COLO668 (cell line): ENCODE measurements at regions not wholly inside any gene's neighbourhood (a gene's known extent, or its start where the extent isn't known, plus 50 kb on each side); places are given as distances from the start of the nearest gene placed in this dataset.
A peak's percentile ranks its signal among the peaks of the same experiment; 100 is the strongest.
"Not testable (repeated sequence)": the region's sequence is repeated elsewhere in the genome, so short reads cannot be mapped to it uniquely, and the experiment has no call there.

Experiments
- DNase-seq: peaks from one replicate; lab custom pipeline; 2025; ENCODE audit not compliant: unreplicated experiment; lab: John Stamatoyannopoulos, UW

DNA sequence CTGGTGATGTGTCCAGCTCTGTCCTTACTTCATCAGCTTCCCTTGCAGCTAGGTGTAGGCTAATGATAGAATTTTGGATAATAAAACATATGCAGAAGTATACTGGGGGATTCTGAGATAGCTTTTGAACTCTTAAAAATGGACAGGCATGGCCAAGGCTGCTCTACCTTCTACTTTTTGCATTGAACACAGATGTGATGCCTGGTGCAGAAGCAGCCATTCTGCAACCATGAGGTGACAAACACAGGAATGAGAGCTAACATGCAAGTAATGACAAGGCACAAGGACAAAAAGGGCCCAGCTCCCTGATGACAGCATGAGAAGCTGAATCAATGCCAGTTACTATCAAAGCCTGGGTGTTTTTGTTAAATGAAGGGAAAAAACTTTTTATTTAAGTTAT lies 686.5 kb upstream of the AUTS2 start:
- DNase-seq = no peak

DNA sequence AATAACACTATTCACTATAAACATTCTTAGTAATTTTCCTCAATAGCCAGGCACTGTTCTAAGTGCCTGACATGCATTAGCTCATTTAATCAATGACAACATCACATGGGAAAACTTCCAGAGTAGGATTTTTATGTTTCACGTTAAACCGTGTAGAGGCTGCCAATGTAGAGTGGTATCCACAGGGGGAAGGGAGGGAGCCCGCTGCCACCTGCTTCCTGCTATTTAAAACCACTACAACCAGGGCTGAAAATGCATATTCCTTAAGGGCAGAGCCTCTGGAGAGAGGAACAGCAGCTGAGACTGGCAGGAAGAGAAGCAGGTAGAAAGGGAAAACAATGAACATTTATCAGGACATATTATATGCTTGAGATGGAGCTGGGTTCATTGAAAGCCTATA lies 684.3 kb upstream of the AUTS2 start:
- no peak for DNase-seq

DNA sequence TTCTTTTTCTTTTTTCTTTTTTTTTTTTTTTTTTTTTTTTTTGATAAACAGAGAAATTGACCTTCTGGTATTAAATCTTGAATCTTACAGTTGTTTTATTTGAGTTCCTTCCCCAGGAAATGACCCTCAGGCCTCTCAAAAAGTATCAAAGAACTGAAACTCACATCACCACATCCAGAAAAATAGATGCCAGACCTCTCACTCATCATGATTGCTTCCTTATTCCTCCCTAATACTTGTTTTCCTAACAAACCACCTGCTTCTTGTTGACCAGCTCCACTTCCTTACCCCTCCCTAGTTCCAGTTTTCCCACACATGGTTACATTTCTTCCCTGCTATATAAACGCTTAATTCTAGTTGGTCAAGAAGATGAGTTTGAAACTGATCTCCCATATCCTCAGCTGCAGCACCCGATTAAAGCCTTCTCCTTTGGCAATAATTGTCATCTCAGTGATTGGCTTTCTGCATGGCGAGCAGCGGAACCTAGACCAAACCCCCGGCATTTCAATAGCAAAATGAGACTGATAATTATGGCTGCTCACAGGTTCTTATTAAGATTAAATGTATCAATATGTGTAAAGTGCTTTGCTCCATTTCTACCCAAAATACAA lies 681.1 kb upstream of the AUTS2 start:
- no peak for DNase-seq

DNA sequence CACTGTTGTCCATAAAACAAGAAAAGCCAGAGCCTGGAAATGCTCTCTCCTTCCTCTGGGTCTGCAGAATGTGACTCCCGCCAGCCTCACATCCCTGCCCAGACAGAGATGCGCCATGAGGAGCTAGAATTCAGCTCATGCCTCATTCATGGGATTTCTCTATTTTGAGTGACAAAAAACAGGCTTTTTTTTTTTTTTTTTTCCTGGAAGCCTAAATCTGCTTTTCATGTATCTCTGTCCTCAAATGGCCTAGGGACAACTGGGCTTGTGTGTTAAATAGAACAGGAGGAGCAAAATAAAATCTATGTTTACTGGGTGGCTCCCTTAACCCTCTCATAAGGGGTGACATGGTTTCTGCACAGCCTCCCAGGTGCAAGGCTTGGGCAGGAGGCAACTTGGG lies 679.7 kb upstream of the AUTS2 start:
- DNase-seq = no peak

DNA sequence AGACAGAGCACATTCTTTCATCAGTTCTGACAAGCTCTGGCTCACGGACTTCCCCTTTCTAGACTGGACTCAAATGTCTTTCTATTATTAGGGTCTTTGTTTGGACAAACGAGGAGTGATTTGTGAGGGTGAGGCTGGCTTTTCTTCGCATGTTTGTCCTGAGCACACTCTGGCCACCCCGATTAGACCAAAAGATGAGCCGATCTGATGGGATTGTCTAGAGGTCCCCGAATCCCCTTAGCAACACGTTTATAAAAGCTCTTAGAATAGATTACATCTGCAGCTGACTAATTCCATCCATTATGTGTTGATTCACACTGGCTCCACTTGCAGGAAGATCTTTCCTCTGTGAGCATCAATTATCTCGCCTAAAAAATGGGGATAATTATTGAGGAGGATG lies 675.4 kb upstream of the AUTS2 start:
- DNase-seq = no peak

- DNase-seq = peak; percentile 2
These were observed 673.0 kb upstream of the AUTS2 start for GRCh38 chr7:68925241-68925640.

DNA sequence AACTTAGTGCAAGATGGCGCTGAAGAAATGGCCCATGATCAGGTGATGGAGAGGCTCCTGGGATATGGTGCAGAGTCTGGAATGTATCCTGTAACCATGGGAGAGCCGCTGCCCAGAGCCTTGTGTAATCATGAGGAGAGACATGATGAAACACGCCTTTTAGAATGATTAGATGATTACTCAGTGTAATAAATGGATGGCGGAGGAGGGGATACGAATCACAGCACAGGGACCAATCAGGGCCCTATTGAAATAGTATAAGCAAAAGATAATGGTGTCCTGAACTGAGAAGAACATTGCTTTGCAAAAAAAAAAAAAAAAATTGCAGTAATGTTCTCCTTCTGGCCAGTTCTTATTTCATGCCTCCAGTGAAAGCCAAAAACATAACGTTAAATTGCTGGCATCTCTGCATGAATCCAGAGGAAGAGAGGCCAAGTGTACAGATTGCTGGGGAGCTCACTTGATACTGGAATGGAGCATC lies 668.5 kb upstream of the AUTS2 start:
- no peak for DNase-seq

DNA sequence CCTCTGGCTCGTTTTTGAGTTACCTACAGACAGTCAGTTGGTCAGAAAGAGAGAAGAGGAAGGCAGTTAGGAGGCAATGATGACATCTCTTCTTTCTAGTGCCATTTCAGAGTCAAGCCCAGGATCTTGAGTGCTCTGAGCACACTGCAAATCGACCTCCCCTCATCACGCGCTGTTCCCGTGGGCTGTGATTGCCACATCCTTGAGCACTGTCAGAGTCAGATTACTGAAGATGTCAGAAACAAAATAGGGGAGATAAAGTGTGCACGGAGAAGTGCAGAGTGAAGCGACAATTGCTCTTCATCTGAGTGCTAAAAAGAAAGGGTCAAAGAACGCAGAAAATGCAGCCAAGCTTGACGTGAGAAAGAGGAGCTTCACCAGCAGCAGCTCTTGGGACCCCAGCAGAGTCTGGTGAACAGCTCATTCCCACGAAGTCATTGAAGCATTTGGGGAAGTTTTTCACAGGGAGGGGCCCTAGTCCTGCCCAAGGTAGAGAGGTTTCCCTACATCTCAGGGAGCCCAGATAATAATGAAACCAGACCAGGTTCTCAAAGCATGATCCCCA lies 661.7 kb upstream of the AUTS2 start:
- DNase-seq = no peak

GRCh38 chr7:68938151-68938550 lies 660.1 kb upstream of the AUTS2 start:
- no peak for DNase-seq

DNA sequence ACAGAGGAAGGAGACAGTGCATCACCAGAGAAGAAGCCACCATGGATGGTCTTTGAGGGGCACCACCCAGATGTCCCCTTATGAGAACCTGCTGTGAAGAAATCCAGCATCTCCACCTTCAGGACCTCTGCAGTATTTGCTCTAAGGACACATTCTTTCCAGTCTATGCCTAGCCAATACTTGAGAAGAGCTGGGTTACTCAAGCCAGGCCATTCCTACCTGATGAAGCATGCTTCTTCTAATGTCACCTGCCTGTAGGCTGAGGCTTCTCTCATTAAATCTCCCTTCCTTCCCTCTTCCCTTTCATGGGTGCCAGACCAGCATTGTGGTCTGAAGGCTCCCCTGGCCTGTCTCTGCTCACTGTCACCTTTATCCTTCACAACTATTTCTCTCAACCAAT lies 654.5 kb upstream of the AUTS2 start:
- no peak for DNase-seq

- no peak for DNase-seq
These were observed 642.6 kb upstream of the AUTS2 start for GRCh38 chr7:68955656-68956055.

- no peak for DNase-seq
These were observed 639.7 kb upstream of the AUTS2 start for GRCh38 chr7:68958571-68958970.

- no peak for DNase-seq
These were observed 634.7 kb upstream of the AUTS2 start for GRCh38 chr7:68963552-68963951.

DNA sequence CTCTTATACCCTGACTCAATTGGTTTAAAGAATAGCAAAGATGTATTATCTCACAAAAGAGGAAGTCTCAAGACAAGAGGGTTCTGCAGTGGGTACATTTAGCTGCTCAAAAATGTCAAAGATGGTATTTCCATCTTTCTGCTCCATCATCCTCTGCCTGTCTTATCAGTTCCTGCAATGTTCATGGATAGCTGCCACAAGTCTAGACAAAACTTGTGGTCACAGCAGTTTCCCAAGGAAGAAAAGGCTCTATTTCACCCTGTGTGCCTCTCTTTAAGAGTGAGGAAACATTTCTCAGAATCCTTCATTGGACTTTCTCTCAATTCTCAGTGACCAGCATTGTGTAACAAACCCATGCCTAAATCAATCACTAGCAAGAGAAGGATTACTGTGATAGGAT lies 634.2 kb upstream of the AUTS2 start:
- no peak for DNase-seq

DNA sequence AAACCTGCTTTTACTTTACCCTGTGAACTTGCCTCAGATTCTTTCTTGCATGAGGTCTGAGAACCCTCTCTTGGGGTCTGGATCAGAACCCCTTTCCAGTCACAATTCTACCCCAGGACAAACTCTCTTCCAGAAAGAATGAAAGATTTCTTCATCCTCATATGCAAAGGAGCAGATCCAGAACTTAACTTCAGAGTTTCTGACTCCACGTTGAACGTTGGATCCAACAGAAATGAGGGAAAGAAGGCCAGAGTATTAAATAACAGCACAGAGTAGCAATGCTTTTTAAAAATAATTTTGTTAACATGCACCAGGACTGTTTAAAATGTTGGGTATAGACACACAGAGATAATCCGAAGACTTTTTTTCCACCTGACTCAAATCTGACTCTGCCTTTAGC lies 632.9 kb upstream of the AUTS2 start:
- no peak for DNase-seq

GRCh38 chr7:68967598-68967997 lies 630.7 kb upstream of the AUTS2 start:
- DNase-seq = no peak

- no peak for DNase-seq
These were observed 628.7 kb upstream of the AUTS2 start for GRCh38 chr7:68969571-68969970.

DNA sequence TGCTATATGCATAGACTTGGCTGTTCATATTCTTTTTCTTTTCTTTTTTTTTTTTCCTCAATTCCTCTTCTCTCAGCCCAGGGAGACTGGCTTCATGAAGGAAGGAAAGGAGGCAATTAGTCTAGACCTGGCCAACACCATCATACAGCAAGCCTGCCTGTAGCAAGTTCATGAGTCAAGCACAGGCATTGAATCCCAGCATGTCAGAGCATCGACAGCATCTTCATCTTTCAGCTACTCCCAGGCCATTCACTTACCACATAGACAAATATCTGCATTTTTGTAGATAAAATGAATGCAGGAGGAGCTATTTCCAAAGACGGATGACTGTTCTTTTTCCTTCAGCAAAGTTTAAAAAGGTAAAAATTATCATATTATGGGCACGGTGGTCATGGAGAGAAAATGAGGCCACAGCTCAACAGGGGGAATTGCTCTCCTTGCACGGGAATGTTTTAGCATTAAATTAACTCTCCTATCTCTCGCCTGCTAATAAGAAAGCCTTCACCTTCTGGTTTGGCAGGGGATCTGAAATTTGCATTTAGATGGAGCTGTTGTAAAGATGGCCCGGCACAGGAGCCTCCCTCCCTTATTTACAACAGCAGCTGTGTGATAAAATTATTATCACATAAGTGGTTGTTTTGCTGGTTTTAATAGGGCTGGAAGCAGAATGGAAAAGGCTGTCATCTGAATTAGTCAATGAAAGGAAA lies 626.5 kb upstream of the AUTS2 start:
- no peak for DNase-seq

GRCh38 chr7:68977385-68978055 lies 620.8 kb upstream of the AUTS2 start:
- no peak for DNase-seq

- no peak for DNase-seq
These were observed 619.6 kb upstream of the AUTS2 start for GRCh38 chr7:68978710-68979109.

DNA sequence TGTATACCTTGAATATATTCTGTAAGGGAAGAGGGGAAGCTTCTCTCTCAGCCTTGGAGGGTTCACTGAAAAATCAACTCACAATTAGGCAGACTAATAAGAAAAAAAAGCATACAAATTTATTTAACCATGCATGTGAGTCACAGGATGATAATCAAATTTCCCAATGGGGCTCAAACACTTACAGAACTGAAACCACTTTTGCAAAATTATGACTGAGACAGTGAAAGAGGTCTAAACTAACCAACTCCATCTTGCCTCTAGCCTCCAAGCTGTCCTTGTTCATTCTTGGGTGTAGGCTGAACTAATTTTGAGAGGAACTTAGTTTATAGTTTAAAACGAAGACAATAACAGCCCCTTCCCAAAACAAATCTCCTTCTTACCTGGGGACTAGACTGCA lies 618.3 kb upstream of the AUTS2 start:
- DNase-seq = no peak

GRCh38 chr7:68980432-68980831 lies 617.8 kb upstream of the AUTS2 start:
- DNase-seq = not testable (repeated sequence)
